Right renal pelvis (tissue), 4 donors: ENCODE measurements at regions not wholly inside any gene's neighbourhood (a gene's known extent, or its start where the extent isn't known, plus 50 kb on each side); places are given as distances from the start of the nearest gene placed in this dataset.

Source experiments
- DNase-seq, 4 donors: peaks; one replicate each; pipeline ENCODE4 v3.0.0-alpha.2; 2013; ENCODE audit warnings: low read depth in 4 of 4, low spot score in 3 of 4, missing footprints in 1 of 4

GRCh38 chr14:66046035-66046434 lies 440.1 kb upstream of the CCDC196 start:
- DNase-seq: no peak

- no peak for DNase-seq
Measured at GRCh38 chr14:66046591-66046990, 439.6 kb upstream of the CCDC196 start.

GRCh38 chr14:66056268-66056907 lies 429.8 kb upstream of the CCDC196 start:
- no peak for DNase-seq

- DNase-seq: no peak
Measured at GRCh38 chr14:66056926-66057552, 429.1 kb upstream of the CCDC196 start.

- DNase-seq: no peak
Measured at GRCh38 chr14:66065188-66065587, 421.0 kb upstream of the CCDC196 start.

GRCh38 chr14:66066981-66067776 lies 419.0 kb upstream of the CCDC196 start:
- DNase-seq: no peak

- no peak for DNase-seq
Measured at GRCh38 chr14:66069036-66069435, 417.1 kb upstream of the CCDC196 start.

GRCh38 chr14:66069830-66070541 lies 416.2 kb upstream of the CCDC196 start:
- no peak for DNase-seq

- DNase-seq: peak in 2 of 4 donors; percentile 26 to 34
Measured at GRCh38 chr14:66070542-66071319, 415.4 kb upstream of the CCDC196 start.

GRCh38 chr14:66072190-66073084 lies 413.7 kb upstream of the CCDC196 start:
- no peak for DNase-seq

- peak in 2 of 4 donors; percentile 18 to 38 for DNase-seq
Measured at GRCh38 chr14:66074537-66074936, 411.6 kb upstream of the CCDC196 start.

- DNase-seq: no peak
Measured at GRCh38 chr14:66076176-66076575, 410.0 kb upstream of the CCDC196 start.

- DNase-seq: no peak
Measured at GRCh38 chr14:66078006-66078405, 408.2 kb upstream of the CCDC196 start.

- peak in 1 of 4 donors; percentile 22 for DNase-seq
Measured at GRCh38 chr14:66081594-66082376, 404.4 kb upstream of the CCDC196 start.

GRCh38 chr14:66085224-66085623 lies 400.9 kb upstream of the CCDC196 start:
- no peak for DNase-seq

GRCh38 chr14:66085665-66086064 lies 400.5 kb upstream of the CCDC196 start:
- DNase-seq: no peak

GRCh38 chr14:66087231-66087630 lies 398.9 kb upstream of the CCDC196 start:
- no peak for DNase-seq

- no peak for DNase-seq
Measured at GRCh38 chr14:66088656-66089055, 397.5 kb upstream of the CCDC196 start.
